ENCODE measurements at regions not wholly inside any gene's neighbourhood (a gene's known extent, or its start where the extent isn't known, plus 50 kb on each side); places are given as distances from the start of the nearest gene placed in this dataset.
"Not testable (repeated sequence)": the region's sequence is repeated elsewhere in the genome, so short reads cannot be mapped to it uniquely, and the experiment has no call there.

GRCh38 chr7:136148920-136149319, 171.8 kb upstream of the MTPN start:
- DNase-seq = no peak

- DNase-seq = no peak
Measured at GRCh38 chr7:136146925-136147324, 169.8 kb upstream of the MTPN start.

GRCh38 chr7:136144182-136144581, 167.0 kb upstream of the MTPN start:
- DNase-seq = no peak

- no peak for DNase-seq
Measured at GRCh38 chr7:136143271-136143670, 166.1 kb upstream of the MTPN start.

- DNase-seq = no peak
Measured at GRCh38 chr7:136142583-136142982, 165.4 kb upstream of the MTPN start.

- DNase-seq = no peak
Measured at GRCh38 chr7:136140469-136140868, 163.3 kb upstream of the MTPN start.

GRCh38 chr7:136139417-136139816, 162.3 kb upstream of the MTPN start:
- DNase-seq = no peak

GRCh38 chr7:136138991-136139390, 161.8 kb upstream of the MTPN start:
- no peak for DNase-seq

- peak; percentile 60 for DNase-seq
Measured at GRCh38 chr7:136136906-136137454, 159.8 kb upstream of the MTPN start.

- no peak for DNase-seq
Measured at GRCh38 chr7:136134503-136134902, 157.3 kb upstream of the MTPN start.

GRCh38 chr7:136133551-136133950, 156.4 kb upstream of the MTPN start:
- no peak for DNase-seq

GRCh38 chr7:136131304-136131630, 154.1 kb upstream of the MTPN start:
- DNase-seq = no peak

- DNase-seq = no peak
Measured at GRCh38 chr7:136130511-136131303, 153.5 kb upstream of the MTPN start.

- no peak for DNase-seq
Measured at GRCh38 chr7:136128050-136128449, 150.9 kb upstream of the MTPN start.

GRCh38 chr7:136123352-136123751, 146.2 kb upstream of the MTPN start:
- DNase-seq = no peak

- no peak for DNase-seq
Measured at GRCh38 chr7:136122026-136122425, 144.9 kb upstream of the MTPN start.

- DNase-seq = no peak
Measured at GRCh38 chr7:136117539-136117938, 140.4 kb upstream of the MTPN start.

- no peak for DNase-seq
Measured at GRCh38 chr7:136116186-136116585, 139.0 kb upstream of the MTPN start.

GRCh38 chr7:136114966-136115762, 138.0 kb upstream of the MTPN start:
- DNase-seq = no peak

GRCh38 chr7:136114467-136114866, 137.3 kb upstream of the MTPN start:
- not testable (repeated sequence) for DNase-seq

GRCh38 chr7:136109037-136109436, 131.9 kb upstream of the MTPN start:
- not testable (repeated sequence) for DNase-seq

- no peak for DNase-seq
Measured at GRCh38 chr7:136105191-136105590, 128.0 kb upstream of the MTPN start.

GRCh38 chr7:136104269-136104603, 127.1 kb upstream of the MTPN start:
- DNase-seq = no peak

GRCh38 chr7:136103545-136104268, 126.5 kb upstream of the MTPN start:
- no peak for DNase-seq
